ENCODE measurements at regions not wholly inside any gene's neighbourhood (a gene's known extent, or its start where the extent isn't known, plus 50 kb on each side); places are given as distances from the start of the nearest gene placed in this dataset.

GRCh38 chr11:13552784-13553183, 57.0 kb upstream of the PTH start:
- TF ChIP-seq CTCF (conservative IDR thresholded peaks at IDR 0.05; ENCODE audit: low read length) (no peak), EZH2phosphoT487 (IDR thresholded peaks at IDR 0.05; ENCODE audit: borderline replicate concordance, low read depth, low read length) (no peak)
